Prostate gland (tissue), 2 donors: ENCODE measurements at regions not wholly inside any gene's neighbourhood (a gene's known extent, or its start where the extent isn't known, plus 50 kb on each side); places are given as distances from the start of the nearest gene placed in this dataset.

Source experiments
- DNase-seq: peaks from one replicate; pipeline ENCODE4 v3.0.0-alpha.2; 2019; ENCODE audit warnings: low spot score
- H3K27ac ChIP-seq, 2 donors: fragments of 200-600 bp; sonication (generic); 2 replicates each; pipeline ENCODE4 v1.5.1; 2017 to 2019
- H3K27me3 ChIP-seq: fragments of 200-600 bp; sonication (generic); replicated peaks from 2 replicates; pipeline ENCODE4 v1.5.1; 2019; ENCODE audit not compliant: insufficient read depth
- H3K36me3 ChIP-seq, 2 donors: fragments of 200-600 bp; sonication (generic); 1 replicate in 1 of 2; 2 replicates in 1 of 2; pipeline versions ENCODE4 v1.5.1 to v1.8.1; 2017 to 2019
- H3K4me1 ChIP-seq: fragments of 200-600 bp; sonication (generic); replicated peaks from 2 replicates; pipeline ENCODE4 v1.5.1; 2019
- H3K4me3 ChIP-seq, 2 donors: fragments of 200-600 bp; sonication (generic); 2 replicates each; pipeline ENCODE4 v1.5.1; 2017 to 2019
- H3K9me3 ChIP-seq: fragments of 200-600 bp; sonication (generic); 2 replicates; pipeline ENCODE4 v1.5.1; 2017
- POLR2A ChIP-seq: fragments of 450-650 bp; IDR thresholded peaks from one replicate; pipeline ENCODE4 v1.6.1; 2016; ENCODE audit warnings: antibody characterized with exemption, mild to moderate bottlenecking
- POLR2AphosphoS5 ChIP-seq: sonication (generic); formaldehyde crosslinking; IDR thresholded peaks from one replicate; pipeline ENCODE4 v1.6.1; 2017; ENCODE audit warnings: antibody characterized with exemption
- WGBS: methylation state at CpG from one replicate; pipeline ENCODE4 v1.1.5; 2018; 5-methylcytosine and 5-hydroxymethylcytosine counted together
- intact Hi-C: fragments of 100-400 bp; cut with DNase I; formaldehyde crosslinking; loops from one replicate; pipeline ENCODE4 v1.14.2; 2022
- TF ChIP-seq, protein P1 (sequence below), 4 experiments: fragments of 200-600 bp in 2 of 4; fragments of 450-650 bp in 2 of 4; sonication (generic) in 2 of 4; IDR thresholded peaks; 1 replicate in 3 of 4; 2 replicates in 1 of 4; pipeline ENCODE4 v1.5.1; 2016 to 2019; ENCODE audit warnings: antibody characterized with exemption in 4 of 4, mild to moderate bottlenecking in 2 of 4, moderate library complexity in 2 of 4

DNA sequence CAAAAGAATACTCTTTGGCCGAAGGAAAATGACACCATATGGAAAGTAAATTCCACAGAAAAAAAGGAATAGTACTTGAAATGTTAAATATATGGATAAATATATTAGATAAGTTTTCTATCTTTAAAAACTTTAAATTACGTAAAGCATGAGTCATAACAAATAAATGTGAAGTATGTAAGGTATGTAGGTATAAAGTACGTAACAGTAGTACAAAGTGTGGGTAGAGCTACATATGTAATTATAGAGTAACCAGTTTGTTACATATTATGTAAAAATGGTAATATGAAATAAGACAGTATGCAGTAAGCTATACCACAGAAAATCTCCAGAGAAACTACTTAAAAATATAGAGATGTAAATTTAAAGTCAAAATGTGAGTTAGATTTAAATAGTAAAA is 582.3 kb upstream of the CHORDC1 start:
- H3K4me1 ChIP-seq = no peaks in the 10 kb centered on the region
- H3K4me3 ChIP-seq = no peak overlapping the region
- H3K9me3 ChIP-seq = no peaks in the 10 kb centered on the region
- no peaks in the 10 kb centered on the region for H3K27me3 ChIP-seq
- no peak overlapping the region for H3K27ac ChIP-seq
- TF ChIP-seq POLR2A = no peak
- TF ChIP-seq POLR2AphosphoS5 = no peak
- TF ChIP-seq, protein P1, sequence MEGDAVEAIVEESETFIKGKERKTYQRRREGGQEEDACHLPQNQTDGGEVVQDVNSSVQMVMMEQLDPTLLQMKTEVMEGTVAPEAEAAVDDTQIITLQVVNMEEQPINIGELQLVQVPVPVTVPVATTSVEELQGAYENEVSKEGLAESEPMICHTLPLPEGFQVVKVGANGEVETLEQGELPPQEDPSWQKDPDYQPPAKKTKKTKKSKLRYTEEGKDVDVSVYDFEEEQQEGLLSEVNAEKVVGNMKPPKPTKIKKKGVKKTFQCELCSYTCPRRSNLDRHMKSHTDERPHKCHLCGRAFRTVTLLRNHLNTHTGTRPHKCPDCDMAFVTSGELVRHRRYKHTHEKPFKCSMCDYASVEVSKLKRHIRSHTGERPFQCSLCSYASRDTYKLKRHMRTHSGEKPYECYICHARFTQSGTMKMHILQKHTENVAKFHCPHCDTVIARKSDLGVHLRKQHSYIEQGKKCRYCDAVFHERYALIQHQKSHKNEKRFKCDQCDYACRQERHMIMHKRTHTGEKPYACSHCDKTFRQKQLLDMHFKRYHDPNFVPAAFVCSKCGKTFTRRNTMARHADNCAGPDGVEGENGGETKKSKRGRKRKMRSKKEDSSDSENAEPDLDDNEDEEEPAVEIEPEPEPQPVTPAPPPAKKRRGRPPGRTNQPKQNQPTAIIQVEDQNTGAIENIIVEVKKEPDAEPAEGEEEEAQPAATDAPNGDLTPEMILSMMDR (IDR thresholded peaks at IDR 0.05) = no peak
- no peaks in the 10 kb centered on the region for H3K36me3 ChIP-seq
- intact Hi-C loops = no loop called here
- no peak for DNase-seq
- 95% methylated on average over 3 of the region's 3 CpGs for WGBS

DNA sequence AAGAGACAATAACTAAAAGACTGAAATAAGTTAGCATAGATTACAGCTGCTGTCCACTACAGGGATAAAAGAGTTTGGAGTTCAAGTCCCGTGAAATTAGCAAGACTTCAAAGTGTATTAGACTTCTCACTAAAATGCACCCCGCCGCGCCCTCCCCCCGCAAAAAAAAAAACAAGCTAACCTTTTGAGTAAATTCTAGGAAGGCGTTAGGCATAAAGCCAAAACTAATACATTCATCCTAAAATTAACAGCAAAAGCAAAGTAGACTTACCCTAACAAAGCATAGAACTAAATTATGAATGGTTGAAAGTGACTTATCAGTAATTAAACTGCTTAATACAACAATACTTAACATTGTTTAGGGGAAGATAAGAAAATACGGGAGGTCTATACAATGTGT is 581.0 kb upstream of the CHORDC1 start:
- TF ChIP-seq POLR2AphosphoS5 (no peak), POLR2A (no peak)
- TF ChIP-seq, protein P1 (IDR thresholded peaks at IDR 0.05) = no peak
- H3K36me3 ChIP-seq = no peaks in the 10 kb centered on the region
- no peak for DNase-seq
- no peak overlapping the region for H3K27ac ChIP-seq
- no peaks in the 10 kb centered on the region for H3K27me3 ChIP-seq
- WGBS = 72% methylated on average over 7 of the region's 7 CpGs
- H3K4me1 ChIP-seq = no peaks in the 10 kb centered on the region
- no peak overlapping the region for H3K4me3 ChIP-seq
- H3K9me3 ChIP-seq = no peaks in the 10 kb centered on the region
- intact Hi-C loops = no loop called here

DNA sequence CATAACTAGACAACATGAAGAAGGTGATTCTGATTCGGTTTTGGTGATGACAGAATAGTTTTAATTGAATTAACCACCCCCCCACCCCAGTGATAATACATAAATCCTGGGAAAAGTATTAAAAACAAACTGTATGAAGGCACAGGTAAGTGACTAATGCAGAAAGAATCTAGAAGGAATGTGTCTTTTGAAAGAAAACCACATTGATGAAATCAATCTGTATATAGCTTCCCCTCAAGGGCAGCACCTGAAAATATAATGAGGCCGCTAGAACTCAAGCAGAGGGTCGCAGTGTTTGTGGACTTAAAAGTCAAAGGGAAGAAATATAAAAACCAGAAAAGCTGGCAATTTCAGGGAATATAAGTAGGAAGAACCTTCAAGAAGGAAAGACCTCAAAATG is 580.5 kb upstream of the CHORDC1 start:
- H3K4me3 ChIP-seq = no peak overlapping the region
- no peaks in the 10 kb centered on the region for H3K4me1 ChIP-seq
- no peaks in the 10 kb centered on the region for H3K27me3 ChIP-seq
- no peak overlapping the region for H3K27ac ChIP-seq
- no peaks in the 10 kb centered on the region for H3K9me3 ChIP-seq
- 57% methylated on average over 3 of the region's 3 CpGs for WGBS
- DNase-seq = no peak
- intact Hi-C loops = no loop called here
- no peaks in the 10 kb centered on the region for H3K36me3 ChIP-seq
- TF ChIP-seq POLR2A = no peak
- no peak for TF ChIP-seq POLR2AphosphoS5
- TF ChIP-seq, protein P1 (IDR thresholded peaks at IDR 0.05) = no peak

- Histone ChIP-seq H3K27ac (no peak overlapping the region), H3K4me1 (no peaks in the 10 kb centered on the region)
Measured at GRCh38 chr11:90798769-90799168, 575.9 kb upstream of the CHORDC1 start.

DNA sequence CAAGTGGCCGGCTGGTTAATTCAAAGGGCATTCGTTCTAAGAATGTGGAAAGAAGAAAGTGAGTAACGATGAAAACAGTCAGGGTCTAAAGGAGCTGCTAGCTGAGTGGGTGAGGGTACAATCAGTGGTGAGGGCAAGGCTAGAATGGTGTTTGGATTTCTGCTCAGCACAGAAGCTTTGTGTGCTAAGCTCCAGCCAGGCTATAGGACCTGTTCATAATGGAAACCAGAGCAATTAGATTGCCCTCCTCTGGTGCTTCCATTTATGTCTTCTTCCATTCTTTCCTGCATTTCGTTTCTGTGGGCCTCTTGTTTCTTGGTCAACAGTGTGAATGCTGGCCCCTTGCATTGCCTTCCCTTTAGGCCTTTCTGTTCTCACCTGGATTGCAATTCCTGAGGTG is 572.9 kb upstream of the CHORDC1 start:
- Histone ChIP-seq H3K4me1 (no peaks in the 10 kb centered on the region), H3K4me3 (no peak overlapping the region), H3K36me3 (no peaks in the 10 kb centered on the region), H3K9me3 (no peaks in the 10 kb centered on the region), H3K27me3 (no peaks in the 10 kb centered on the region), H3K27ac (no peak overlapping the region)
- intact Hi-C loops = no loop called here
- no peak for DNase-seq
- TF ChIP-seq POLR2A (no peak), POLR2AphosphoS5 (no peak)
- TF ChIP-seq, protein P1 (IDR thresholded peaks at IDR 0.05) = no peak
- WGBS = 89% methylated on average over 4 of the region's 4 CpGs

More at GRCh38 chr11:90798769-90799168, 575.9 kb upstream of the CHORDC1 start:
- no peaks in the 10 kb centered on the region for H3K9me3 ChIP-seq
- intact Hi-C loops = no loop called here
- 75% methylated on average over 3 of the region's 3 CpGs for WGBS
- no peak for DNase-seq
- H3K36me3 ChIP-seq = no peaks in the 10 kb centered on the region
- H3K4me3 ChIP-seq = no peak overlapping the region
- TF ChIP-seq, protein P1 (IDR thresholded peaks at IDR 0.05) = no peak
- TF ChIP-seq POLR2A = no peak
- TF ChIP-seq POLR2AphosphoS5 = no peak
- H3K27me3 ChIP-seq = no peaks in the 10 kb centered on the region
